WTC11 (cell line): ENCODE measurements at regions not wholly inside any gene's neighbourhood (a gene's known extent, or its start where the extent isn't known, plus 50 kb on each side); places are given as distances from the start of the nearest gene placed in this dataset.

ENCODE experiments used
- ATAC-seq: fragments of 200-7000 bp; cut with Tn5 transposase; 2 replicates; pipeline ENCODE4 v1.10.0; 2021; ENCODE audit warnings: mild to moderate bottlenecking, moderate library complexity
- CTCF ChIA-PET: fragments of 300-600 bp; sonication (Branson Sonifier 250); formaldehyde crosslinking; loops from one replicate; lab custom pipeline; 2021; ENCODE audit warnings: antibody characterized with exemption; lab: Charles Lee
- POLR2A ChIA-PET: fragments of 350-600 bp; sonication (Branson Sonifier 250); formaldehyde crosslinking; loops from one replicate; lab custom pipeline; 2021; ENCODE audit warnings: antibody characterized with exemption; lab: Charles Lee
- DNase-seq: peaks from one replicate; pipeline ENCODE4 v3.0.0; 2021; ENCODE audit warnings: low spot score
- H3K27ac Mint-ChIP-seq: 2 replicates; pipeline ENCODE4 v1.8.0; 2021; ENCODE audit warnings: mixed read lengths
- H3K27me3 Mint-ChIP-seq: 2 replicates; pipeline ENCODE4 v1.8.0; 2021; ENCODE audit warnings: low read depth, mild to moderate bottlenecking, moderate library complexity, mixed read lengths
- H3K36me3 Mint-ChIP-seq: 2 replicates; pipeline ENCODE4 v1.8.0; 2021; ENCODE audit warnings: mixed read lengths
- H3K4me1 Mint-ChIP-seq: 2 replicates; pipeline ENCODE4 v1.8.0; 2022; ENCODE audit warnings: mixed read lengths
- H3K4me3 Mint-ChIP-seq: 2 replicates; pipeline ENCODE4 v1.8.0; 2021; ENCODE audit warnings: mild to moderate bottlenecking, moderate library complexity, mixed read lengths
- H3K9me3 Mint-ChIP-seq: 2 replicates; pipeline ENCODE4 v1.8.0; 2021; ENCODE audit warnings: mixed read lengths
- CBFB ChIP-seq: sonication (generic); formaldehyde crosslinking; IDR thresholded peaks from 2 replicates; pipeline ENCODE4 v1.8.1; 2022; ENCODE audit warnings: mild to moderate bottlenecking, low read depth, missing genetic modification reagents
- CREM ChIP-seq: sonication (generic); formaldehyde crosslinking; IDR thresholded peaks from 2 replicates; pipeline ENCODE4 v1.8.1; 2022; ENCODE audit warnings: mild to moderate bottlenecking, missing genetic modification reagents, moderate library complexity
- E2F1 ChIP-seq: sonication (generic); formaldehyde crosslinking; IDR thresholded peaks from 2 replicates; pipeline ENCODE4 v1.8.0; 2022; ENCODE audit warnings: mild to moderate bottlenecking, missing genetic modification reagents
- EMX1 ChIP-seq: fragments of 250-450 bp; sonication (Bioruptor Pico); IDR thresholded peaks from 2 replicates; pipeline ENCODE4 v1.8.0; 2021; ENCODE audit warnings: mild to moderate bottlenecking
- FOXJ3 ChIP-seq: sonication (generic); formaldehyde crosslinking; IDR thresholded peaks from 2 replicates; pipeline ENCODE4 v1.9.0; 2021; ENCODE audit warnings: missing genetic modification reagents, mild to moderate bottlenecking, borderline replicate concordance
- FOXK1 ChIP-seq: sonication (generic); formaldehyde crosslinking; IDR thresholded peaks from 2 replicates; pipeline ENCODE4 v1.8.0; 2022; ENCODE audit warnings: mild to moderate bottlenecking, moderate library complexity, missing genetic modification reagents
- FOXP4 ChIP-seq: sonication (generic); formaldehyde crosslinking; IDR thresholded peaks from 2 replicates; pipeline ENCODE4 v1.8.0; 2022; ENCODE audit warnings: mild to moderate bottlenecking, missing genetic modification reagents
- IRF1 ChIP-seq: sonication (generic); formaldehyde crosslinking; IDR thresholded peaks from 2 replicates; pipeline ENCODE4 v1.8.0; 2023; ENCODE audit warnings: missing genetic modification reagents
- MLX ChIP-seq: sonication (generic); formaldehyde crosslinking; IDR thresholded peaks from 2 replicates; pipeline ENCODE4 v1.8.1; 2023; ENCODE audit warnings: mild to moderate bottlenecking, missing genetic modification reagents, moderate library complexity
- NFE2L1 ChIP-seq: sonication (generic); formaldehyde crosslinking; IDR thresholded peaks from 2 replicates; pipeline ENCODE4 v1.8.1; 2023; ENCODE audit warnings: missing genetic modification reagents
- NR3C1 ChIP-seq: sonication (generic); formaldehyde crosslinking; conservative IDR thresholded peaks from 2 replicates; pipeline ENCODE4 v1.8.1; 2023; ENCODE audit warnings: low read depth, mild to moderate bottlenecking, missing genetic modification reagents
- PRDM15 ChIP-seq: sonication (generic); formaldehyde crosslinking; IDR thresholded peaks from 2 replicates; pipeline ENCODE4 v1.8.0; 2022; ENCODE audit warnings: missing genetic modification reagents
- PREB ChIP-seq: sonication (generic); formaldehyde crosslinking; IDR thresholded peaks from 2 replicates; pipeline ENCODE4 v1.8.1; 2022; ENCODE audit warnings: mild to moderate bottlenecking, missing genetic modification reagents, moderate library complexity, borderline replicate concordance
- SMAD4 ChIP-seq: sonication (generic); formaldehyde crosslinking; IDR thresholded peaks from 2 replicates; pipeline ENCODE4 v1.8.0; 2022; ENCODE audit warnings: mild to moderate bottlenecking, missing genetic modification reagents
- TEAD1 ChIP-seq: sonication (generic); formaldehyde crosslinking; IDR thresholded peaks from 2 replicates; pipeline ENCODE4 v1.8.0; 2022; ENCODE audit warnings: mild to moderate bottlenecking, missing genetic modification reagents
- TP53 ChIP-seq: sonication (generic); formaldehyde crosslinking; IDR thresholded peaks from 2 replicates; pipeline ENCODE4 v1.8.1; 2023; ENCODE audit warnings: mild to moderate bottlenecking, missing genetic modification reagents
- ZNF317 ChIP-seq: sonication (generic); formaldehyde crosslinking; IDR thresholded peaks from 2 replicates; pipeline ENCODE4 v1.8.1; 2023; ENCODE audit warnings: low read depth, mild to moderate bottlenecking, moderate library complexity, missing genetic modification reagents, borderline replicate concordance
- ZNF423 ChIP-seq: fragments of 250-450 bp; sonication (Bioruptor Pico); IDR thresholded peaks from 2 replicates; pipeline ENCODE4 v2.1.2; 2022; ENCODE audit warnings: mild to moderate bottlenecking, moderate library complexity
- ZNF512 ChIP-seq: sonication (generic); formaldehyde crosslinking; IDR thresholded peaks from 2 replicates; pipeline ENCODE4 v1.8.1; 2022; ENCODE audit warnings: missing genetic modification reagents, borderline replicate concordance

GRCh38 chr3:43857361-43858293 is 166.9 kb downstream of the ABHD5 start:
- DNase-seq = no peak
- H3K36me3 Mint-ChIP-seq = no peaks in the 10 kb centered on the region
- H3K27ac Mint-ChIP-seq = no peak overlapping the region
- H3K27me3 Mint-ChIP-seq = 0 out of 2 replicates have a peak, but pooled peaks cover 6% of the 10 kb centered on the region
- no peak overlapping the region for H3K4me3 Mint-ChIP-seq
- H3K4me1 Mint-ChIP-seq = peaks cover 40% of the 10 kb centered on the region
- CTCF ChIA-PET = interaction anchor here (2.6 to 3.4 kb wide), 2 partner anchors 139 to 256 kb away, joined by 9 to 27 read pairs; no protein-coding TSS in a partner anchor
- H3K9me3 Mint-ChIP-seq = no peaks in the 10 kb centered on the region
- TF ChIP-seq ZNF423 (CRISPR knock-in tag) (peak; percentile 74; the same call in 1 of the 2 replicates), MLX (no peak)
- POLR2A ChIA-PET = no interaction called here
- no peak for ATAC-seq

- DNase-seq = peak; percentile 39
- Mint-ChIP-seq H3K27ac (no peak overlapping the region), H3K27me3 (0 out of 2 replicates have a peak, but pooled peaks cover 6% of the 10 kb centered on the region), H3K9me3 (no peaks in the 10 kb centered on the region), H3K4me1 (peaks cover 40% of the 10 kb centered on the region), H3K4me3 (no peak overlapping the region), H3K36me3 (no peaks in the 10 kb centered on the region)
- POLR2A ChIA-PET = no interaction called here
- 0 out of 2 replicates have a peak, but pooled peaks have one; percentile 32 for TF ChIP-seq ZNF317 (CRISPR knock-in tag)
- TF ChIP-seq ZNF512 (CRISPR knock-in tag) = no peak
- no peak for TF ChIP-seq SMAD4 (CRISPR knock-in tag)
- TF ChIP-seq IRF1 (CRISPR knock-in tag) = no peak
- TF ChIP-seq PREB (CRISPR knock-in tag) = no peak
- no peak for TF ChIP-seq TP53
- TF ChIP-seq E2F1 (CRISPR knock-in tag) = no peak
- TF ChIP-seq CREM (CRISPR knock-in tag) = no peak
- ATAC-seq = peak; percentile 49
- CTCF ChIA-PET = no interaction called here
Measured at GRCh38 chr3:43858294-43858701, 167.6 kb downstream of the ABHD5 start.

GRCh38 chr3:43859766-43860165 is 169.0 kb downstream of the ABHD5 start:
- H3K4me1 Mint-ChIP-seq = peaks cover 36% of the 10 kb centered on the region
- no peak for DNase-seq
- no peak overlapping the region for H3K4me3 Mint-ChIP-seq
- ATAC-seq = no peak
- ChIA-PET POLR2A (no interaction called here), CTCF (interaction anchor here (1.0 kb wide), 1 partner anchor 217 kb away, joined by 3 read pairs; no protein-coding TSS in a partner anchor)
- no peak overlapping the region for H3K27ac Mint-ChIP-seq
- H3K27me3 Mint-ChIP-seq = 0 out of 2 replicates have a peak, but pooled peaks cover 6% of the 10 kb centered on the region
- H3K36me3 Mint-ChIP-seq = no peaks in the 10 kb centered on the region
- no peaks in the 10 kb centered on the region for H3K9me3 Mint-ChIP-seq
- no peak for TF ChIP-seq NFE2L1 (CRISPR knock-in tag)
- TF ChIP-seq FOXP4 (CRISPR knock-in tag) = no peak
- no peak for TF ChIP-seq CBFB (CRISPR knock-in tag)
- no peak for TF ChIP-seq NR3C1 (CRISPR knock-in tag)
- no peak for TF ChIP-seq FOXJ3
- TF ChIP-seq ZNF423 (CRISPR knock-in tag) = no peak
- no peak for TF ChIP-seq FOXK1 (CRISPR knock-in tag)
- TF ChIP-seq PRDM15 = no peak
- TF ChIP-seq EMX1 (CRISPR knock-in tag) = no peak
- TF ChIP-seq TEAD1 (CRISPR knock-in tag) = no peak
